ENCODE measurements at regions not wholly inside any gene's neighbourhood (a gene's known extent, or its start where the extent isn't known, plus 50 kb on each side); places are given as distances from the start of the nearest gene placed in this dataset.

DNA sequence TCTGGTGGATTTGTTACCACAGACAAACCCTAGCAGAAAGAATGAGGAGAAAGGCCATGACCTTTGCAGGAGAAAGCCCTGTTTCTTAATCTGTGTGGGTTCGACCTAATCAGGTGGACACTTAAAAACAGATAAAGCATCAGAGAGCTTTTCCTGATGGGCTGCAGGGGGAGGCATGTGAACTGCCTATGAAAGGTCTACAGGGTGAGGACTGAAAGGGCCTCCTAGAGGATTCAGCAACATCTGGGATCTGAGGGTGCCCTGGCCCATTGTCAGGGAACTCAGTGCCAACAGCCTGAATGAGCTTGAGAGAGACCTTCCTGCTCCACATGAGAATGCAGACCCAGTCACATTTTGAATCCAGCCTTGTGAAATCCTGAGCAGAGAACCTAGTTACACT, 178.8 kb upstream of the DDHD1 start:
- TF ChIP-seq HNRNPUL1 (IDR thresholded peaks at IDR 0.05; ENCODE audit: low read length) (no peak), PREB (CRISPR knock-in tag; IDR thresholded peaks at IDR 0.05) (no peak), EP300 (IDR thresholded peaks at IDR 0.05; ENCODE audit: low read length) (no peak), PHF8 (IDR thresholded peaks at IDR 0.05; ENCODE audit: borderline replicate concordance, low read length) (no peak), ZBTB40 (IDR thresholded peaks at IDR 0.05) (no peak), ZBTB40 (CRISPR knock-in tag; IDR thresholded peaks at IDR 0.05) (no peak)
- TF ChIP-seq, protein P1, sequence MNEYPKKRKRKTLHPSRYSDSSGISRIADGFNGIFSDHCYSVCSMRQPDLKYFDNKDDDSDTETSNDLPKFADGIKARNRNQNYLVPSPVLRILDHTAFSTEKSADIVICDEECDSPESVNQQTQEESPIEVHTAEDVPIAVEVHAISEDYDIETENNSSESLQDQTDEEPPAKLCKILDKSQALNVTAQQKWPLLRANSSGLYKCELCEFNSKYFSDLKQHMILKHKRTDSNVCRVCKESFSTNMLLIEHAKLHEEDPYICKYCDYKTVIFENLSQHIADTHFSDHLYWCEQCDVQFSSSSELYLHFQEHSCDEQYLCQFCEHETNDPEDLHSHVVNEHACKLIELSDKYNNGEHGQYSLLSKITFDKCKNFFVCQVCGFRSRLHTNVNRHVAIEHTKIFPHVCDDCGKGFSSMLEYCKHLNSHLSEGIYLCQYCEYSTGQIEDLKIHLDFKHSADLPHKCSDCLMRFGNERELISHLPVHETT (CRISPR knock-in tag; conservative IDR thresholded peaks at IDR 0.05 in 1 of 2, IDR thresholded peaks at IDR 0.05 in 1 of 2) = no peak
